ENCODE measurements at regions not wholly inside any gene's neighbourhood (a gene's known extent, or its start where the extent isn't known, plus 50 kb on each side); places are given as distances from the start of the nearest gene placed in this dataset.

DNA sequence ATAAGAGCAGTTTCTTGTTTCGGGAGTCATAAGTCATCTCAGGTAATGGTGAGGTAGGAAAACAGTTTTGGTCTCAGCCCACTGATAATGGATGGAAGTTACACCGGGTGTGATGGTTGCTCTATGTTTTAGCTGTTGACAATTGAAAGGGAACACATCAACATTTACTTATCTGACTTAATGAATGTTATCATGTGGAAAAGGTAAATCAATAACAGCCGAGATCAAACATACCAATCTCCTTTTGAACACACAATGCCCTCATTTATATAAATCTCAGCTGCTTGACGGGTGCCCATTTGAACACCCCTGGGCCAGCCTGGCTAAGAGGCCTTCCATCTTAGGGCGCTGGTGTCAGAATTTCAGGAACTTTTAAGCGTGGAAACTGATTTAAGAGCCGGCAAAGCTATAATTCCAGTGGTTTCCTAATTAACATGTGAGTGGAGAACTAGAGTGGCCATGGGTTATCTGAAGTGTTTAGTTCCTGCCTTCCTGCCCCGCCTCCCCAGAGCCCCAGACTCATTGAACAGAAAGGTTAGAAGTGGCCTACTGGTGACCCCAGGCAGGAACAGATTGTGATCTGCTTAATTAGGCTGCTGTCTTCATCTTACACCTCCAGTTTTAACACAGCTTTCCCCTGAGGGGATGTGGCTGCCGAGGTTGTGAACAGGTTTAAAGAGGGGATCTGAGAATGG lies 572.7 kb downstream of the FGF9 start:
- TF ChIP-seq, protein P1, sequence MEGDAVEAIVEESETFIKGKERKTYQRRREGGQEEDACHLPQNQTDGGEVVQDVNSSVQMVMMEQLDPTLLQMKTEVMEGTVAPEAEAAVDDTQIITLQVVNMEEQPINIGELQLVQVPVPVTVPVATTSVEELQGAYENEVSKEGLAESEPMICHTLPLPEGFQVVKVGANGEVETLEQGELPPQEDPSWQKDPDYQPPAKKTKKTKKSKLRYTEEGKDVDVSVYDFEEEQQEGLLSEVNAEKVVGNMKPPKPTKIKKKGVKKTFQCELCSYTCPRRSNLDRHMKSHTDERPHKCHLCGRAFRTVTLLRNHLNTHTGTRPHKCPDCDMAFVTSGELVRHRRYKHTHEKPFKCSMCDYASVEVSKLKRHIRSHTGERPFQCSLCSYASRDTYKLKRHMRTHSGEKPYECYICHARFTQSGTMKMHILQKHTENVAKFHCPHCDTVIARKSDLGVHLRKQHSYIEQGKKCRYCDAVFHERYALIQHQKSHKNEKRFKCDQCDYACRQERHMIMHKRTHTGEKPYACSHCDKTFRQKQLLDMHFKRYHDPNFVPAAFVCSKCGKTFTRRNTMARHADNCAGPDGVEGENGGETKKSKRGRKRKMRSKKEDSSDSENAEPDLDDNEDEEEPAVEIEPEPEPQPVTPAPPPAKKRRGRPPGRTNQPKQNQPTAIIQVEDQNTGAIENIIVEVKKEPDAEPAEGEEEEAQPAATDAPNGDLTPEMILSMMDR (conservative IDR thresholded peaks at IDR 0.05; ENCODE audit: low read depth, low read length): no peak
- TF ChIP-seq EZH2 (IDR thresholded peaks at IDR 0.05; ENCODE audit: low read length, unreplicated experiment): no peak
